IPS-15b (cell line): ENCODE measurements at regions not wholly inside any gene's neighbourhood (a gene's known extent, or its start where the extent isn't known, plus 50 kb on each side); places are given as distances from the start of the nearest gene placed in this dataset.

Experiments used
- H3K27me3 ChIP-seq: one replicate; pipeline ENCODE4 v1.6.1; 2013; ENCODE audit warnings: low read length; ENCODE audit not compliant: control insufficient read depth, insufficient read depth
- H3K36me3 ChIP-seq: one replicate; pipeline ENCODE4 v1.6.1; 2013; ENCODE audit warnings: low read length; ENCODE audit not compliant: control insufficient read depth, insufficient read depth
- H3K4me1 ChIP-seq: one replicate; pipeline ENCODE4 v1.6.1; 2013; ENCODE audit warnings: mild to moderate bottlenecking, low read length; ENCODE audit not compliant: control insufficient read depth, insufficient read depth
- H3K4me3 ChIP-seq: one replicate; pipeline ENCODE4 v1.5.1; 2013; ENCODE audit warnings: low read depth, low read length
- H3K9ac ChIP-seq: one replicate; pipeline ENCODE4 v1.6.1; 2013; ENCODE audit warnings: low read depth, mild to moderate bottlenecking, low read length
- H3K9me3 ChIP-seq: one replicate; pipeline ENCODE4 v1.6.1; 2013; ENCODE audit warnings: mild to moderate bottlenecking, low read length; ENCODE audit not compliant: control insufficient read depth, insufficient read depth

- Histone ChIP-seq H3K9me3 (no peaks in the 10 kb centered on the region), H3K36me3 (no peaks in the 10 kb centered on the region), H3K27me3 (no peaks in the 10 kb centered on the region), H3K9ac (no peak overlapping the region), H3K4me3 (no peak overlapping the region), H3K4me1 (no peaks in the 10 kb centered on the region)
Measured at GRCh38 chr18:43651057-43651456, 373.8 kb upstream of the SYT4 start.

GRCh38 chr18:43656547-43656946, 379.3 kb upstream of the SYT4 start:
- Histone ChIP-seq H3K9ac (no peak overlapping the region), H3K36me3 (no peaks in the 10 kb centered on the region), H3K27me3 (no peaks in the 10 kb centered on the region), H3K9me3 (no peaks in the 10 kb centered on the region), H3K4me1 (peaks cover 2% of the 10 kb centered on the region), H3K4me3 (no peak overlapping the region)

- no peak overlapping the region for H3K9ac ChIP-seq
- no peak overlapping the region for H3K4me3 ChIP-seq
- no peaks in the 10 kb centered on the region for H3K27me3 ChIP-seq
Measured at GRCh38 chr18:43661570-43661969, 384.3 kb upstream of the SYT4 start.

GRCh38 chr18:43662657-43663056, 385.4 kb upstream of the SYT4 start:
- no peaks in the 10 kb centered on the region for H3K36me3 ChIP-seq
- H3K4me1 ChIP-seq = peaks cover 5% of the 10 kb centered on the region
- no peak overlapping the region for H3K4me3 ChIP-seq
- no peaks in the 10 kb centered on the region for H3K9me3 ChIP-seq
- no peak overlapping the region for H3K9ac ChIP-seq
- no peaks in the 10 kb centered on the region for H3K27me3 ChIP-seq

More at GRCh38 chr18:43661570-43661969, 384.3 kb upstream of the SYT4 start:
- H3K9me3 ChIP-seq = no peaks in the 10 kb centered on the region
- H3K36me3 ChIP-seq = no peaks in the 10 kb centered on the region
- H3K4me1 ChIP-seq = peaks cover 5% of the 10 kb centered on the region

GRCh38 chr18:43663159-43663558, 385.9 kb upstream of the SYT4 start:
- Histone ChIP-seq H3K9me3 (no peaks in the 10 kb centered on the region), H3K4me1 (peaks cover 3% of the 10 kb centered on the region), H3K9ac (no peak overlapping the region), H3K36me3 (no peaks in the 10 kb centered on the region), H3K27me3 (no peaks in the 10 kb centered on the region), H3K4me3 (no peak overlapping the region)

GRCh38 chr18:43664487-43665008, 387.3 kb upstream of the SYT4 start:
- H3K4me3 ChIP-seq = no peak overlapping the region
- no peak overlapping the region for H3K9ac ChIP-seq
- peaks cover 3% of the 10 kb centered on the region for H3K4me1 ChIP-seq
- H3K36me3 ChIP-seq = no peaks in the 10 kb centered on the region
- H3K9me3 ChIP-seq = no peaks in the 10 kb centered on the region
- H3K27me3 ChIP-seq = no peaks in the 10 kb centered on the region

GRCh38 chr18:43665105-43665788, 388.0 kb upstream of the SYT4 start:
- Histone ChIP-seq H3K27me3 (no peaks in the 10 kb centered on the region), H3K4me1 (peaks cover 3% of the 10 kb centered on the region), H3K9ac (no peak overlapping the region), H3K4me3 (no peak overlapping the region), H3K9me3 (no peaks in the 10 kb centered on the region), H3K36me3 (no peaks in the 10 kb centered on the region)

GRCh38 chr18:43668866-43669265, 391.6 kb upstream of the SYT4 start:
- H3K9ac ChIP-seq = no peak overlapping the region
- no peaks in the 10 kb centered on the region for H3K9me3 ChIP-seq
- H3K4me3 ChIP-seq = no peak overlapping the region
- no peaks in the 10 kb centered on the region for H3K36me3 ChIP-seq
- no peaks in the 10 kb centered on the region for H3K27me3 ChIP-seq
- no peaks in the 10 kb centered on the region for H3K4me1 ChIP-seq

- H3K9me3 ChIP-seq = no peaks in the 10 kb centered on the region
- no peaks in the 10 kb centered on the region for H3K4me1 ChIP-seq
Measured at GRCh38 chr18:43671431-43671830, 394.1 kb upstream of the SYT4 start.

GRCh38 chr18:43680096-43680495, 402.8 kb upstream of the SYT4 start:
- Histone ChIP-seq H3K9ac (no peak overlapping the region), H3K9me3 (no peaks in the 10 kb centered on the region), H3K4me1 (peaks cover 13% of the 10 kb centered on the region), H3K4me3 (no peak overlapping the region), H3K27me3 (no peaks in the 10 kb centered on the region), H3K36me3 (no peaks in the 10 kb centered on the region)

More at GRCh38 chr18:43671431-43671830, 394.1 kb upstream of the SYT4 start:
- H3K9ac ChIP-seq = no peak overlapping the region
- no peak overlapping the region for H3K4me3 ChIP-seq
- H3K36me3 ChIP-seq = no peaks in the 10 kb centered on the region
- H3K27me3 ChIP-seq = no peaks in the 10 kb centered on the region

GRCh38 chr18:43681661-43682060, 404.4 kb upstream of the SYT4 start:
- Histone ChIP-seq H3K9me3 (no peaks in the 10 kb centered on the region), H3K27me3 (no peaks in the 10 kb centered on the region), H3K4me1 (peaks cover 13% of the 10 kb centered on the region), H3K4me3 (no peak overlapping the region), H3K9ac (no peak overlapping the region), H3K36me3 (no peaks in the 10 kb centered on the region)

- H3K36me3 ChIP-seq = no peaks in the 10 kb centered on the region
- H3K4me3 ChIP-seq = no peak overlapping the region
- H3K4me1 ChIP-seq = peaks cover 13% of the 10 kb centered on the region
- H3K9ac ChIP-seq = no peak overlapping the region
- H3K9me3 ChIP-seq = no peaks in the 10 kb centered on the region
- H3K27me3 ChIP-seq = no peaks in the 10 kb centered on the region
Measured at GRCh38 chr18:43682196-43682595, 404.9 kb upstream of the SYT4 start.
